MM.1S (cell line): ENCODE measurements at regions not wholly inside any gene's neighbourhood (a gene's known extent, or its start where the extent isn't known, plus 50 kb on each side); places are given as distances from the start of the nearest gene placed in this dataset.
"Not testable (repeated sequence)": the region's sequence is repeated elsewhere in the genome, so short reads cannot be mapped to it uniquely, and the experiment has no call there.

ENCODE experiments used
- EZH2 ChIP-seq: fragments of 300-600 bp; sonication (generic); optimal IDR thresholded peaks from 2 replicates; pipeline ENCODE3; 2017; ENCODE audit warnings: low read depth, mild to moderate bottlenecking, antibody characterized with exemption, low read length, mixed read lengths
- EZH2phosphoT487 ChIP-seq: fragments of 300-600 bp; sonication (generic); IDR thresholded peaks from 2 replicates; pipeline ENCODE4 v1.6.1; 2018; ENCODE audit warnings: antibody characterized with exemption, low read length
- TF ChIP-seq, protein P1 (sequence below): fragments of 300-600 bp; sonication (generic); IDR thresholded peaks from 2 replicates; pipeline ENCODE4 v1.5.1; 2016; ENCODE audit warnings: antibody characterized with exemption, low read length, mixed read lengths

DNA sequence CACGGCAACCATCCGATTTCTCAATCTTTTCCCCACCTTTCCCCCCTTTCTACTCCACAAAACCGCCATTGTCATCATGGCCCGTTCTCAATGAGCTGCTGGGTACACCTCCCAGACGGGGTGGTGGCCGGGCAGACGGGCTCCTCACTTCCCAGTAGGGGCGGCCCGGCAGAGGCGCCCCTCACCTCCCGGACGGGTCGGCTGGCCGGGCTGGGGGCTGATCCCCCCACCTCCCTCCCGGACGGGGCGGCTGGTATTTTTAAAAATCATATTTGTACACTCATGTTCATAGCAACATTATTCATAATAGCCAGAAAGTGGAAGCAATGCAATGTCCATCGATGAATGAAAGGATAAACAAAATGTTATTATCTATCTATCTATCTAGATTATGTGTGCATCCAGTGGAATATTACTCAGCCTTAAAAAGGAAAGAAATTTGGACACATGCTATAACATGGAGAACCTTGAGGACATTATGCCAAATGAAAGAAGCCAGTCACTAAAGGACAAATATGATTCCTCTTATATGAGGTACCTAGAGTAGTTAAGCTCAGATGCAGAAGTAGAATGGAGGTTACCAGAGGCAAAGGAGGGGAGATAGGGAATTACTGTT, 78.4 kb upstream of the NDUFV2 start:
- TF ChIP-seq, protein P1, sequence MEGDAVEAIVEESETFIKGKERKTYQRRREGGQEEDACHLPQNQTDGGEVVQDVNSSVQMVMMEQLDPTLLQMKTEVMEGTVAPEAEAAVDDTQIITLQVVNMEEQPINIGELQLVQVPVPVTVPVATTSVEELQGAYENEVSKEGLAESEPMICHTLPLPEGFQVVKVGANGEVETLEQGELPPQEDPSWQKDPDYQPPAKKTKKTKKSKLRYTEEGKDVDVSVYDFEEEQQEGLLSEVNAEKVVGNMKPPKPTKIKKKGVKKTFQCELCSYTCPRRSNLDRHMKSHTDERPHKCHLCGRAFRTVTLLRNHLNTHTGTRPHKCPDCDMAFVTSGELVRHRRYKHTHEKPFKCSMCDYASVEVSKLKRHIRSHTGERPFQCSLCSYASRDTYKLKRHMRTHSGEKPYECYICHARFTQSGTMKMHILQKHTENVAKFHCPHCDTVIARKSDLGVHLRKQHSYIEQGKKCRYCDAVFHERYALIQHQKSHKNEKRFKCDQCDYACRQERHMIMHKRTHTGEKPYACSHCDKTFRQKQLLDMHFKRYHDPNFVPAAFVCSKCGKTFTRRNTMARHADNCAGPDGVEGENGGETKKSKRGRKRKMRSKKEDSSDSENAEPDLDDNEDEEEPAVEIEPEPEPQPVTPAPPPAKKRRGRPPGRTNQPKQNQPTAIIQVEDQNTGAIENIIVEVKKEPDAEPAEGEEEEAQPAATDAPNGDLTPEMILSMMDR: not testable (repeated sequence)
- not testable (repeated sequence) for TF ChIP-seq EZH2phosphoT487, EZH2
